HG03354 (cell line): ENCODE measurements at regions not wholly inside any gene's neighbourhood (a gene's known extent, or its start where the extent isn't known, plus 50 kb on each side); places are given as distances from the start of the nearest gene placed in this dataset.

Experiments
- ATAC-seq: cut with Tn5 transposase; IDR thresholded peaks from one replicate; pipeline ENCODE4 v1.9.1; 2021; ENCODE audit warnings: mild to moderate bottlenecking; ENCODE audit not compliant: unreplicated experiment, poor library complexity, severe bottlenecking

DNA sequence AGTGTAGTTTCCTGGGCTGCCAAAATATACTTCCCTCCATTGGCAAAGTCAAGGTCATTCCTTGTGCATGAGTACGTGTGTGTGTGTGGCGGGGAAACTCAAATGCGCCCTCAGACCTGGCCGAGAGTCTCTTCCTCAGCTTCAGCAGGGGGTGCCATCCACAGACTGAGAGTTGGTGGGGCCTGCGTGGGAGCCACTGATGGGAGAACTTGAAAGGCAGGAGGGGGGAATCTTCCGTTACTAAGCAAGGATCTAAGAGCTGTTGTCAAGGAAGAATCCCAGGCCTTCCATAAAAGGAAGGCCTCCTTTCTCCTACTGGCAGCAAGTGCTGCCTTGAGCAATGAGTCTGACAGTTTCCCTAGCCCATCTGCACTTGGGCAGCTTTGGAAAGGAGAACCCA is 274.9 kb downstream of the EMP1 start:
- ATAC-seq = no peak

DNA sequence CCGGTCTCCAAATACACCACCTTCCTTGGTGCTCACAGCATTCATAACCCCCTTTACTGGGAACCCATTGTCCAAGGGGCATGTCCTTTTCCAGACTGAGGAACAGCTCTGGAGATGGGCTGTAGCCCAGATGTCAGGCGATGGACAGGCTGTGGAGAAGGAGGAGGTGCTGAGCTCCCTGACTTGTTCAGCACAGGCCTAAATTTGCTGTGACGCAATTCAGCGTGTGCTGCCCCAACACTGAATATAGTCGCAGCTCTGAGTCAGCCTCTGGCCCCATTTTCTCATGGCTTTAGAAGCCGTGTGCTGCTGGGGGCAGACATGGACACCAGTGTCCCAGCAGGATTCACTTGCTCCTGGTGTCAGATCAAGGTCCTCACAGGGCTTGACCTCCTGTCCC is 269.1 kb downstream of the EMP1 start:
- no peak for ATAC-seq

DNA sequence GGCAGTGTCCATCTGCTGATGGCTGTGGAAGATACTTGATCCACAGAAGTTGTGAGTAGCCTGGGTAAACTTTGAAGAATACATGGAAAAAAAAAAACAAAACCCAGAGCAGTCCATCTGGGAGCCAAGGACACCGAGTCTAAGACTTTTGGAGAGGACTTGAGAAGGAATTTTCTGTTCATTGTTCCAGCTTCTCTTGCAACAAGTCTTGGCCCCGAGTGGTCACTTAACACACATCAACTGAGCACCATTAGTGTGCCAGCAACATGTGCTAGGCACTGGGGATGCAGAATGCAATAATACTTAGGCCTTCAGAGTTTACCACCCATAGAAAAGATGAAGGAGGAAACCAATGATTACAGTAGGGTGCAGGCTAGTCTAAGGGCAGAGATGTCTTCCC is 266.7 kb downstream of the EMP1 start:
- ATAC-seq = no peak

DNA sequence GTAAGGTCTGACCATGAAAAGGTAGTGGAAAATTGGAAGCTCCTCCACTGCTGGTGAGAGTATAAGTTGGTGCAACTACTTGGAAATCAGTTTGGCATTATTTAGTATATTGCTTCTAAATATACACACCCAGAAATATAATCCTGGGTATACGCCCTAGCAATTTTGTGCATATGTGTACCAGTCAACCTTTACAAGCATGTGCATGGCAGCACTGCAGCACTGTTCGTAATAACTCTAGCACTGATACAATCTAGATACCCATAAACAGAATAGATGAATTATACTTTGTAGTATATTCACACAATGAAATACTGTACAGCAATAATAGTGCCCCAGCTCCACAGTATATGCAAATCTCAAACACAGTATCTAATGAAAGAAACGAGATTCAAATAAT is 265.9 kb downstream of the EMP1 start:
- no peak for ATAC-seq

DNA sequence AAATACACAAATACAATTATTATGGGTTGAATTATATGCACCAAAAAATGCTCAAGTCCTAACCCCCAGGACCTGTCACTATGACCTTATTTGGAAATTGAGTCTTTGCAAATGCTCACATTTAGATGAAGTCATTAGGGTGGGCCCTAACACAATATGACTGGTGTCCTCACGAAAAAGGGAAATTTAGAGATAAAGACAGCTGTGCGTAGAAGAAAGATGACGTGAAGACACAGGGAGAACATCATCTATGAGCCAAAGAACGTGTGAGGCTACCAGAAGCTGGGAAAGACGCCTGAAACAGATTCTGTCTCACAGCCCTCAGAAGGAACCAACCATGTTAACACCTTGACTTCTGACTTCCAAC is 259.2 kb downstream of the EMP1 start:
- ATAC-seq = no peak

DNA sequence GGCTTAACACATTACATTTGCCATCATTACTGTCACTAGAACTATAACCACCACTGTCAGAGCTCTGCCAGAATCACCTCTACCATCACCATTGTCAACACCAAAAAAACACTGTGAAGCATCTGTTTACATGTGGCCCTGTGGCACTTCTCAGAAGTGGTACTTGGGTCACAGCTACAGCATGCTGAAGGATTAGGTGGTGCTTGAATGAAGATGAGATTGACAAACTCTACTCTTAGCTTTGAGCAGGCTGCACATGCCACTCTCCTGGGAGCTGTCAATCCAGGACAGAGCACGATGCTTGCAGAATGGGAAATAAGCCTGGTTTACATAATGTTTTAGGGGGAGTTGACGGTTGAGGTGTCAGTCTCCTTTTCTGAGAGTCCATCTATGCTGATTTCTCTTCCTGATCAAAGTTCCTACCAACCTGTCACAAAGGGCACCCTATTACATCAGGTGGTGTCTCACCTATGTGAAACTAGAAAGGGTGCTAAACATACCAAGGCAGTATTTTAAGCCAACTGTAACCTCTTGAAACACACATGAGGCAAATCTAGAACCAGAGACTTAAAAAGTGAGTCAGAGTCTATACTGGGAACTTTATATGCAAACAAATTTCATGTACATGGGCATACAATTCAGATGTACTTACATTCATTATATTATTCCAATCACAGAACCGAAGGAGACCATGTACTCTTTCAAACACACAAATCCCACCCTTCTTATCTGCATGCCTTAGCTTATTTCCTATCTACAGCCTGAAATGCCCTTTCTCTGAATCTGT is 258.7 kb downstream of the EMP1 start:
- ATAC-seq = no peak

DNA sequence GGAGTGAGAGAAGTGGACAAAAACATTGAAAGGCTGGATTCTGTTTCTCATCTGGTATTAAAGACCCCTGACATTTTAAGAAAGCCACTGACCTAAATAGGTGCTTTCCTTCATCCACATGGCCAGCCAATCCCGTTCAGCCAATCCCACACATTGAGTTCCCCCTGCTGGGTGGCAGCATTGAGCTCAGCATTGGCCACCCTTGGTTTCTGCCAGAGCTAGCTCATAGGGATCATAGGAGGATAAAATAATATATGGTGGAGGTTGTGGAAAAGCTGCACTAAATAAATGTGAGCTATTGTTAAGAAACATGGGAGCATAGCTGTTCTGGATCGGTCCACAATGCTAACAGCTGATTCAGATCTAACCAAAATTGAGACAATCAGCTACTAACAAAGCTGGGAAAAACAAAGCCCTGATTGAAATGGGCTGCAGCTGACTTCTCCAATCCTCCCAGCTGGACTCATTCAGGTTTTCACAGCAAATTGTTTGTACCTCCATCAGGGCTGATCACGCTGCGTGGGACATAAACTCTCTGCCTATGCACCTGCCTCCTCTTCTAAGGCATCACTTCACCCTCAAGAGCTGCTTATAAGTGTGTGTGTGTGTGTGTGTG is 256.5 kb downstream of the EMP1 start:
- no peak for ATAC-seq

DNA sequence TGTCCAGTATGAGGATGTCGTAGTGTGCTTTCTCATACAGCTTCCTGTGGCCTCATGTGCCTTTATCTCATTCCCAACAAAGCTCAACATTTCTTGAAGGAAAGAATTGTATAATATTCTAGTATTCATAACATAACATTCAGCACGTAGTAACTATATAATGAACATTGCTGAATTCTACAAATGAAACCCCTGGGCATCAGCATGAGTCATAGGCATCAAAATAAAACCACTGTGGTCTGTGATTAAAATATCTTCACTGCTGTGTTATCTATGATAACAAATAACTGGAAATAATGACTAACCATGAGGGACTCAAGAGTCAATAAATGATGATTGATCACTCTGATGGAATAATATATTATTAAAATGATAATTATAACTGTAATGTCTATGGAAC is 255.2 kb downstream of the EMP1 start:
- no peak for ATAC-seq

DNA sequence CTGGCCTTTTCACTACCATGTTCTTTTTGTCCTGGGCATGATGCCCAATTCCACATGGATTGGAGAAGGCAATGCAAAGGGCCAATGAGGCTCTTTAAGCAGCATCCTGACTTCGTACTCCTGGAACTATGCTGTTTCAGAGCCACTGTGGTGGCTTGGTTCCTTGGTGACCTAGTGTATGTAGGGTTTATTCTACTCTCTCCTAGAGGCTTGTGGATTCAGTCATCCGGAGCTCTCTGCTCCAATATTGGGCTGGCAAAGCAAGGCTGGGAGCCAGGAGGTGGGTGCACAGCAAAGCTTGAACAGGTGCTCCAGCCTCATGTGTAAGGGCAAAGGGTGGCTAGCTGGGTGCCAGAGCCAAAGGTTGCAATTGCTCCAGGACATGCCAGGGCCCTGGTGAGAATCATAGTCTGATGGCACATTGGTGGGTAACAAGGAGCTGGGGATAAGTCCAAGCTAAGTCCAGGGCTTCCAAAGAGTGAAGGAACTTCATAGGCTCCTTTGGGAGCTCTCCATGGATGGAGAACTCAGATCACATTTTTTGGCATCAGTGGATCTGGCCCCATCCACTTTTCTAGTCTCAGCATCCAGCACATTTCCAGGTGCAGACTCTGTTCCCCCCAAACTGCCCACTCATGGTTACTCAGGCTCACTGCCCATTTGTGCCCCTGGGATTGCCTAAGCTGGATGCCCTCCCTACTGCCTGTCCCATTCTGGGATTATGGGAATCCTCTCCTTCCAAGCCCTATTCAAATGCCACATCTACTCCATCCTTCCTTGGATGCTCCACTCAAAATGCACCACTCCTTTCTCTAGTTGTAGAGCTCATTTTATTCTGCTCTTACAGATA is 253.9 kb downstream of the EMP1 start:
- no peak for ATAC-seq

DNA sequence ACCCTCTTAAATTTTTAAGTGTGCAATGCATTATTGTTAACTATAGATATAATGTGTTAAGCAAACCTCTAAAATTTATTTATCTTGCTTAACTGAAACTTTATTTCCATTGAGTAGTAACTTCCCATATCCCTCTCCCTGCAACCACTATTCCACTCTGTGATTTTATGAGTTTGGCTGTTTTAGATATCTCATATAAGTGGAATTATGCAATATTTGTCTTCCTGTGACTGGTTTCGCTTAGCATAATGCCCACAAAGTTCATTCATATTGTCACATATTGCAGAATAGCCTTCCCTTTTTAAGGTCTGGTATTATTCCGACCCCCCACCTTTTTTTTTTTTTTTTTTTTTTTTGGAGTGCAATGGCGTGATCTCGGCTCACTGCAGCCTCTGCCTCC is 247.6 kb downstream of the EMP1 start:
- ATAC-seq = no peak

DNA sequence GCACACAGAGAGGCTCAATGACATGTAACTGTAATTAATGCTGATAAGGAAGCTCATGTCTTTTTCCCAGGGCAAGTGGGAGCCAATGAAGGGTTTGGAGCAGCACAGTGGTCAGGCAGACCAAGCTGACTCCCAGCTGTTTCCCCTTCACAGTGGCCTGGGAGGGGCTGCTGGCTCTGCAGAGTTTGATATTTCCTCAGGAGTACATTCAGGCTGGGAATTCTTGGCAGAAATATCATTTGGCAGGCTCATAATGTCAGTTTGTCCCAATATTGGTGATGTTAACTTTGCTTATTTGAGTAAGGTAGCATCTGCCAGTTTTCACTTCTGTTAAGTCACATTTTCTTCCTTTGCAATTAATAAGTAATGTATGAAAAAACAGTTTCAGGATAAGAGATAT is 247.0 kb downstream of the EMP1 start:
- no peak for ATAC-seq

DNA sequence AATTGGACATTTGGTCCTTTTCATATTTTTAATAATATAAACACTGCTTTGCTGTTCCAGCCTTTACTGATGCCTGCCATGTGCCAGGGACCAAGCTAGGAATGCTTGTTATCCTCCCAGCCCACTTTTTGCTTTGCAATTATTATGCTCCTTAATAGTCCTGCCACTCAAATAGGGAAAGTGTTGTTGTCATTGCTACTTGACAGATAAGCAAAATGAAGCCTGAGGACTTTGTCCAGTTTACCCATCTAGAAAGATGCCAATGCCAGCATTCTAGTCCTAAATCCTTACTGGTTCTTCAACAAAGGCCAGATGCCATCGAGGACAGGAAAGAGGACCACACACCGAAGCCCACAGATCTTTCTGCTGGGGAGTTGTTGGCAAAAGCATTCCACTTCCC is 246.5 kb downstream of the EMP1 start:
- ATAC-seq = no peak

DNA sequence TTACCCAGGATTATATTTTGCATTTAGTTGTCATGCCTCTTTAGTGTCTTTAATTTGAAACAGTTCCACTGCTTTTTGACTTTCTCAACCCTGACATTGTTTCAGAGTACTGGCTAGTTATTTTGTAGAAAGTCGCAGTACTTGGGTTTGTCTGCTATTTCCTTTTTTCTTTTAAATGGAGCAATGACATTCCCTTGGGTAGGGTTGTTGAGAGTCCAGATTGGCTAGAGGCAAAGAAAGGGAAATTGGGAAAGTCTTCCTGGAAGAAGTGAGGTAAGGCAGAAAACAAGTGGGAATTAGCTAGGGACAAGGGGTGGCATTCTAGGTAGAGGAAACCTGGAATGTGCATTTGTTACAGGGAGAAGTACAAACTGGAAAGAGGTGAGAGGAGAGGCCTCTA is 245.9 kb downstream of the EMP1 start:
- no peak for ATAC-seq

DNA sequence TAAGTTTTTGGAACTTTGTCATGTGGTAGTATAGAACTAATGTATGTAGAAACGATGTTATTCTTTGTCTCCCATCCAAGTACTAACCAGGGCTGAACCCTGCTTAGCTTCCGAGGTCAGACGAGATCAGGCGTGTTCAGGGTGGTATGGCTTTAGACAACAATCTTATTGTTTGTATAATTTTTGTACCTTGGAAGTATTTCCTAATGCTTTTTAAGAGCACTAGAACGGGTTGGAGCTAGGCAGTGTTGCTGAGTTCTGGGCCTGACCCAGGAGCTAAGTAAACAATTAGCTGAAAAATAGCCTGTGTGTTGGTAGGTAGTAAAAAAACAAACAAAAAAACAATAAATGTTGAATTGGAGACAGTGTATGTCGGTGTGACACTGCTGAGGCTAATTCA is 244.3 kb downstream of the EMP1 start:
- no peak for ATAC-seq

DNA sequence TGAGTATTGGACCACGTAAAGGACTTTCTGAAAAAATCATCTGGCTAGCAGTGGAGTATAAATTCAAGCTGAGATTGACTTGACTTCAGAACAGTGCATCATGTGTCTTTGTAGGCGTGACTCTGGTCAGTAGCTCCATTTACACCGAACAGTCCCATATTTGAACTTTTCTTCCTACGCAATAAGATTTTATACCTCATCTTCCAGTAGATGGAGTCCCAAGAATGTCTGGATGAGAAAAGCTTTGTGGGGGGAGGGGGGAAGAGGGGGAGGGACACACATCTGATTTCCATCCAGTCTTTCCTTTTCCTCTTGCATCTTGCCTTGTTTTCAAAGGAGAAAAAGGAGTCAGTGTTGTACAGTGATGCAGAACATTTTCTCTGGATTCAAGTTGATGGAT is 241.0 kb downstream of the EMP1 start:
- ATAC-seq = no peak

DNA sequence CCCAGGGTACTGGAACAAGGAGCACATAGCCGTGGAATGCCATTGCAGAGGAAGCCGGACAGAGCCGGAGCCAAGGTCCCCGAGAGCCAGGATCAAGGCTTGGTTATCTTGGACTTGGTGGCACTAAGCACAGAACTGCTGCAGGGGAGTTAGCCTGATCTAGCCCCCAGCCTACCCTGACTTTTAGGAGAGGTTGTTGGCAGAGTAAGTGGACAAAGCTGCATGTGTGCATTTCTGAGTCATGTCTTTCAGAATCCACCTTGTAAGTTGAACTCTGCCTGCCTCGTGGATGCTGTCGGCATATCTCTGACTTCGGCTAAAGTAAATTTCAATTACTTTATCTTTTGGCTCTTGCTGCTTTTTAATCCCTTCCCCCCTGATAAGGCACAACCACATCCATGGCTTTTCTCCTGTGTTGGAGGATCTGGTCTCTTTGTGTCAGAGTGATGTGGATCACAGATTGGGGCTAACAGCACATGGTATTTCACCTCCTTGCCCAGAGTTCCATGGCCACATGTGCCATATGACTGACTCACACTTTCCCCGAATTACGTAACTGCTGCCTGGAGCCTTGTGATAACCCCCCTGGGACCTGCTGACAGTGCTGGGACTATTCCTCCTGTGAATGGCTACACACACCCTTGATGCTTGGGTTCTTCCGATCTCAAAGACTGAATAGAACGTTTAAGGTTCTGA is 240.3 kb downstream of the EMP1 start:
- ATAC-seq = no peak

DNA sequence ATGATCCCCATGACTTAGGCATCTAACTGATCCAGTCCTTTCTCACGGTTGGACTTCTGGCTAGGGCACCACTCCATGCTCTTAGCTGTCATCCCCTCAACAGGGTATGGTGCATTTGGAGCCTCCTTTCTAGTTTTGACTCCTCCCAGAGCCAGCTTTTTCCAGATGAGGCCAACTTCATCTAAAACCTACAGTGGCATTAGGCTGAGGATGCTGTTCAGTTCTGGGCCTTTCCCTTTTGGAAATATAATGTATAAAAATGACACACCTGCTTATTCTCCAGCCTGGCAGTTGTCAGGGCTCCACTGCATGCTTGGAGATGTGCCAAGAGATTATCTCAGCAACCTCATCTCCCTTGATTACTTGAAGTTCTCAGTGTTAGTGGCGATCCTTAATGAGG is 239.7 kb downstream of the EMP1 start:
- ATAC-seq = no peak

DNA sequence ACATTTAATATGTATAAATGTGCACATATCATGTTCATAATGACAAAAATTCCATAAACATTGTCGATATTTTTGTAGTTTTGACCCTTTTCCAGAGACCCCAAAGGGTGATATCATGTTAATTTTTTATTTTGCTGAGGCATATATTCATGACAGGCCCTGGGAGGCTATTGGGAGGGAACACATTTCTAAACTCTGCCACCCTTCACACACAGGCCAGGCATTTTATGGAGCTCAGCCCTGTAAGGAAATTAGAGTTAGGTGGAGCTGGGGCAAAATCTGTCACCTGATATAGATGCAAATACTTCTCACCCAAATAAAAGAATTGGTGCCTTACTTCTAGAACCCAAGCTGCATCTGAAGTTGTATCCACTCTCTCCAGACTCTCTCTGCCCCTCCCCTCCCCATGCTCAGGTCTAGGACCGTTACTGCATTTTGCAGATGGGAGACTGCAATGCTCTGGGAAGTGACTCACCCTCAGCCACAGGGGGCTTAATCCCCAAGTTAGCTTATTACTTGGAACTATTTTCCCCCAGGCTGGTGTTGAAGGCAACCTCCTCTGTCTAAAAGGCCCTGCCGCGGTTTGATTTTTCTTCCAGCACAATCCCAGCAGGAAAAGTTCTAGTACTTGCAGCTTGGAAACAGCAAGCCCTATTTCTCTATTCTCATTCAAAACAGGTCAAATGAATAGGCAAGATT is 238.9 kb downstream of the EMP1 start:
- no peak for ATAC-seq

DNA sequence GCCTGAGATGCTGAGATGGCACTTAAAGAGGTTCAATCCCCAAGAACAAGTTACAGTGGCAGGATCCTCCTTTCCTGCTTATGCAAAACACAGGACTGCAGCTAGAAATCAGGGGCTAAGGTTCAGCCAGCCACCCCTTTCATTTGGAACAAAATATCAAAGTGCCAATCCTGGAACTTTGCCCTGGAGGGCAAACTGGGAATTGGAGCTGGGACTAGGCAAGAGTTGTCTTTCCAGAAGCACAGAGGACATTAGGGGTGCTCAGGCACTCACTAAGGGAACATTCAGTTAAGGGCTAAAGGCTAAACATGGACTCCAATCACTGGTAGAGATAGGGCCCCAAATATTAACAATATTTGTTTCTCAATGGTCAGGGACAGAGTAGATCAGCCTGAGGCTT is 237.2 kb downstream of the EMP1 start:
- ATAC-seq = no peak

DNA sequence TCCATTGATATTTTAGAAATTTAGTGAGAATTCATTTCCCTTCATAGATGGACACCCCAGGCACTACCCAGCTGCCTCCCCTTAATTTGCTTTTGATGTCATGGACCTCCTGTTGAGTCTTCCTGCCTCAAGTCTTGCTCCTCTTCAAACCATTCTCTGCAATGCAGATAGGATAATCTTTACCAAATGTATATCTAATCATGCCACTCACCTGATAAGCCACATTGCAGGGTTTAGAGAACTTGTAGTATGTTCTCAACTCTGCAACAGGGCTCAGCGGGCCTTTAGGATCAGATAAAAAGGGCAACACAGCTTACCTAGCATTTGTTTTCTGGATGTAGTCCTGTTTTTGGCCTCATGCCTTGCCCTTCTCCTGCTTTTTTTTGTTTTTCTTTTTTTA is 234.5 kb downstream of the EMP1 start:
- no peak for ATAC-seq
